ENCODE measurements at regions not wholly inside any gene's neighbourhood (a gene's known extent, or its start where the extent isn't known, plus 50 kb on each side); places are given as distances from the start of the nearest gene placed in this dataset.

- no peak overlapping the region for H3K4me3 ChIP-seq (ENCODE audit: low read length)
- no peak overlapping the region for H3K9ac ChIP-seq (ENCODE audit: low read length)
- no peaks in the 10 kb centered on the region for H3K79me2 ChIP-seq (ENCODE audit: low read length)
Observed at GRCh38 chr7:153835712-153836265, 216.4 kb upstream of the DPP6 start.

DNA sequence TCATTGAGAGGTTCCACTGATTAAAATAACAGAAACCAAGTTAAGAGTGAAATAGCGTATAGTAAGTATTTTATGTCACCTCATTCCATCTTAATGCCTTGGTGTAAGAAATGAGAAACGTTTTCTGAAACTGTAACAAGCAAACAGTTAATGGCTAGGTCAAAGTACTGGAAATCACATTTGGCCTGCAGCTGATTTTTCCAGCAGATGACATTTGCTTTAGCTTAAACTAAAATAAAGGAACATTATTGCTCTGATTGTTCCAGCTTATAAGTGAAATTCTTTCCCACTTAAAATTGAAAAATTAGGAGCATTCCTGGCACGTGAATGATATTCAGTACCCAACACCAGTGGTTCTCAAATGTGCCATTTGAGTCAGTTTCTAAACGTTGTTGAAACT lies 213.6 kb upstream of the DPP6 start:
- Histone ChIP-seq H3K9me3 (ENCODE audit: insufficient read depth, low read length) (no peaks in the 10 kb centered on the region), H3K4me1 (ENCODE audit: low read length) (peaks cover 9% of the 10 kb centered on the region), H4K20me1 (ENCODE audit: insufficient read depth, low read length) (no peaks in the 10 kb centered on the region), H3K79me2 (ENCODE audit: low read length) (no peaks in the 10 kb centered on the region), H3K27me3 (ENCODE audit: low read depth, low read length) (peaks cover 3% of the 10 kb centered on the region; the same call in 1 of the 2 replicates), H3K27ac (ENCODE audit: low read length) (no peak overlapping the region), H3K36me3 (replicated peaks; ENCODE audit: low read depth, low read length) (no peaks in the 10 kb centered on the region), H3K4me2 (ENCODE audit: low read length) (no peak overlapping the region), H2AFZ (ENCODE audit: low read depth, low read length) (no peak overlapping the region), H3K4me3 (ENCODE audit: low read length) (no peak overlapping the region), H3K9ac (ENCODE audit: low read length) (no peak overlapping the region)
- TF ChIP-seq CTCF (IDR thresholded peaks at IDR 0.05; ENCODE audit: low read depth, low read length) (no peak), EZH2phosphoT487 (IDR thresholded peaks at IDR 0.05; ENCODE audit: low read depth) (no peak)

More at GRCh38 chr7:153835712-153836265, 216.4 kb upstream of the DPP6 start:
- Histone ChIP-seq H3K27me3 (ENCODE audit: low read depth, low read length) (peaks cover 3% of the 10 kb centered on the region), H3K4me1 (ENCODE audit: low read length) (peaks cover 9% of the 10 kb centered on the region), H3K9me3 (ENCODE audit: insufficient read depth, low read length) (no peaks in the 10 kb centered on the region), H3K36me3 (replicated peaks; ENCODE audit: low read depth, low read length) (no peaks in the 10 kb centered on the region), H3K4me2 (ENCODE audit: low read length) (no peak overlapping the region), H2AFZ (ENCODE audit: low read depth, low read length) (no peak overlapping the region), H3K27ac (ENCODE audit: low read length) (no peak overlapping the region), H4K20me1 (ENCODE audit: insufficient read depth, low read length) (no peaks in the 10 kb centered on the region)
- TF ChIP-seq CTCF (IDR thresholded peaks at IDR 0.05; ENCODE audit: low read depth, low read length) (no peak), EZH2phosphoT487 (IDR thresholded peaks at IDR 0.05; ENCODE audit: low read depth) (no peak)

DNA sequence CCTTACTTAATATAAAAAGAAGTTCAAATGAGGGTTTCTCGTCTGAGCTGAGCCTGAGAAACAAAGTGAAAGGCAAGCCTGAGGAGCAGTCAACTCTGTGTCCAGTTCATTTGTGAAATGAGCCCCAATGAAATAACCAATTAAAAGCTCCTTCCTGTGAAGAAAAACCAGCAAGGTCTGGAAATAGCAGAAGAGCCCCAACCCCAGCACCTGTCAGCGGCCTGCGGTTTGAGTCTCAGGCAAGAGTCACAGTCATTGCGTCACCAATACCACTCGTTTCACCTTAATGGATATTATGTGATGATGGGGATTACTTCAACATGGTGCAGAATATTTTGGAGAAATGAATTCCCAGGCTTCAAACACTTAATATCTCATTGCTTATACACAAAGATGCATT lies 211.3 kb upstream of the DPP6 start:
- H3K36me3 ChIP-seq (replicated peaks; ENCODE audit: low read depth, low read length) = no peaks in the 10 kb centered on the region
- no peaks in the 10 kb centered on the region for H3K79me2 ChIP-seq (ENCODE audit: low read length)
- no peak overlapping the region for H3K4me3 ChIP-seq (ENCODE audit: low read length)
- no peak overlapping the region for H3K27ac ChIP-seq (ENCODE audit: low read length)
- H3K9ac ChIP-seq (ENCODE audit: low read length) = no peak overlapping the region
- TF ChIP-seq CTCF (IDR thresholded peaks at IDR 0.05; ENCODE audit: low read depth, low read length) (no peak), EZH2phosphoT487 (IDR thresholded peaks at IDR 0.05; ENCODE audit: low read depth) (no peak)
- no peaks in the 10 kb centered on the region for H4K20me1 ChIP-seq (ENCODE audit: insufficient read depth, low read length)
- H3K4me2 ChIP-seq (ENCODE audit: low read length) = no peak overlapping the region
- no peak overlapping the region for H2AFZ ChIP-seq (ENCODE audit: low read depth, low read length)
- H3K4me1 ChIP-seq (ENCODE audit: low read length) = no peaks in the 10 kb centered on the region
- peaks cover under 1% of the 10 kb centered on the region; the same call in 1 of the 2 replicates for H3K27me3 ChIP-seq (ENCODE audit: low read depth, low read length)
- H3K9me3 ChIP-seq (ENCODE audit: insufficient read depth, low read length) = no peaks in the 10 kb centered on the region

DNA sequence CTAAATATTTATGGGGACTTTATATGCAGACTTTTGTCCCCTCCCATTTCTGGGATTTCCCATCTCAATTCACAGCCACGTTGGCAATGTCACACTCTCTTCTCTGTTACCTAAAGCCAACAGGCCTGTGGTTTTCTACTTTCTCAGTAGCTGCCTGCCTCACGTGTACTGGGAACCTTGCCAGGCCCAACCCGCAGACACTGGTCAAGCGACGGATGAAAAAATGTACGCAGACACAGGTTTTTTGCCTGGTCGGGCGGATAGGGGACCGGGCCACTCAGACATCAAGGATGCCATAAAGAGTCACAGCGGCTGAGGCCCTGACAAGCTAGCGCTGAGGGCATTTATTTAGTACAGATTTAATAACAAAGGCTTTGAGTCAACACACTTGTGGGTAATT lies 204.4 kb upstream of the DPP6 start:
- no peaks in the 10 kb centered on the region for H3K9me3 ChIP-seq (ENCODE audit: insufficient read depth, low read length)
- no peaks in the 10 kb centered on the region for H3K79me2 ChIP-seq (ENCODE audit: low read length)
- H3K36me3 ChIP-seq (replicated peaks; ENCODE audit: low read depth, low read length) = no peaks in the 10 kb centered on the region
- no peak overlapping the region for H3K27ac ChIP-seq (ENCODE audit: low read length)
- TF ChIP-seq CTCF (IDR thresholded peaks at IDR 0.05; ENCODE audit: low read depth, low read length) = no peak
- no peak for TF ChIP-seq EZH2phosphoT487 (IDR thresholded peaks at IDR 0.05; ENCODE audit: low read depth)
- no peaks in the 10 kb centered on the region for H4K20me1 ChIP-seq (ENCODE audit: insufficient read depth, low read length)
- no peak overlapping the region for H3K9ac ChIP-seq (ENCODE audit: low read length)
- no peak overlapping the region for H3K4me3 ChIP-seq (ENCODE audit: low read length)
- H3K4me2 ChIP-seq (ENCODE audit: low read length) = no peak overlapping the region
- no peak overlapping the region for H2AFZ ChIP-seq (ENCODE audit: low read depth, low read length)
- no peaks in the 10 kb centered on the region for H3K4me1 ChIP-seq (ENCODE audit: low read length)
- H3K27me3 ChIP-seq (ENCODE audit: low read depth, low read length) = no peaks in the 10 kb centered on the region
